IMR-90 (cell line): ENCODE measurements at regions not wholly inside any gene's neighbourhood (a gene's known extent, or its start where the extent isn't known, plus 50 kb on each side); places are given as distances from the start of the nearest gene placed in this dataset.

Experiments
- ATAC-seq: fragments of 200-7000 bp; cut with Tn5 transposase; 2 replicates; pipeline ENCODE4 v1.9.1; 2020; ENCODE audit warnings: low read depth, mild to moderate bottlenecking, moderate library complexity
- BruUV-seq: library from RNA; stranded (reverse); fragments of 400-500 nt; replicated peaks from 2 replicates; lab custom pipeline; 2021; lab: Mats Ljungman, UMichigan
- CTCF ChIA-PET: fragments of 300-600 bp; formaldehyde crosslinking; extraction: SDS; loops from one replicate; lab custom pipeline; 2021; ENCODE audit warnings: antibody characterized with exemption; lab: Yijun Ruan, JAX
- POLR2A ChIA-PET: fragments of 300-600 bp; sonication (Branson Sonifier 250); formaldehyde crosslinking; loops from one replicate; lab custom pipeline; 2022; ENCODE audit warnings: antibody characterized with exemption; ENCODE audit not compliant: unreplicated experiment; lab: Charles Lee
- DNase-seq: peaks from one replicate; pipeline ENCODE4 v3.0.0; 2013
- H2AFZ ChIP-seq: replicated peaks from 2 replicates; pipeline ENCODE3; 2013; ENCODE audit warnings: low read length, mild to moderate bottlenecking; ENCODE audit not compliant: poor library complexity
- H2AK5ac ChIP-seq: 2 replicates; pipeline ENCODE4 v1.6.1; 2013; ENCODE audit warnings: low read depth, low read length, inconsistent platforms
- H2AK9ac ChIP-seq: replicated peaks from 2 replicates; pipeline ENCODE3; 2013; ENCODE audit warnings: mild to moderate bottlenecking, low read depth, low read length, moderate library complexity; ENCODE audit not compliant: poor library complexity
- H2BK120ac ChIP-seq: 2 replicates; pipeline ENCODE4 v1.6.1; 2013; ENCODE audit warnings: low read depth, low read length, inconsistent platforms
- H2BK15ac ChIP-seq: 3 replicates; pipeline ENCODE4 v1.6.1; 2013; ENCODE audit warnings: low read depth, low read length, inconsistent platforms
- H2BK20ac ChIP-seq: 2 replicates; pipeline ENCODE4 v1.6.1; 2013; ENCODE audit warnings: low read depth, mild to moderate bottlenecking, inconsistent platforms, low read length, moderate library complexity
- H2BK5ac ChIP-seq: 2 replicates; pipeline ENCODE4 v1.6.1; 2013; ENCODE audit warnings: mild to moderate bottlenecking, low read depth, low read length, inconsistent platforms; ENCODE audit not compliant: poor library complexity, severe bottlenecking
- H3K14ac ChIP-seq: replicated peaks from 2 replicates; pipeline ENCODE4 v1.6.1; 2013; ENCODE audit warnings: low read depth, low read length, inconsistent platforms
- H3K18ac ChIP-seq: 2 replicates; pipeline ENCODE4 v1.6.1; 2013; ENCODE audit warnings: low read depth, low read length, control low read depth
- H3K23ac ChIP-seq: 2 replicates; pipeline ENCODE4 v1.6.1; 2013; ENCODE audit warnings: low read depth, low read length, inconsistent platforms
- H3K27ac ChIP-seq: 2 replicates; pipeline ENCODE4 v1.5.1; 2013; ENCODE audit warnings: mild to moderate bottlenecking, control low read depth, low read length; ENCODE audit not compliant: insufficient read depth
- H3K27me3 ChIP-seq: 2 replicates; pipeline ENCODE4 v1.6.1; 2013; ENCODE audit warnings: low read length; ENCODE audit not compliant: control insufficient read depth, insufficient read depth
- H3K36me3 ChIP-seq: 2 replicates; pipeline ENCODE4 v1.6.1; 2013; ENCODE audit warnings: low read length, mixed read lengths; ENCODE audit not compliant: control insufficient read depth, insufficient read depth
- H3K4ac ChIP-seq: 2 replicates; pipeline ENCODE4 v1.6.1; 2013; ENCODE audit warnings: low read depth, low read length, inconsistent platforms
- H3K4me1 ChIP-seq: 2 replicates; pipeline ENCODE4 v1.6.1; 2013; ENCODE audit warnings: low read length, mixed read lengths; ENCODE audit not compliant: control insufficient read depth, insufficient read depth
- H3K4me2 ChIP-seq: 2 replicates; pipeline ENCODE4 v1.6.1; 2013; ENCODE audit warnings: low read depth, mild to moderate bottlenecking, control low read depth, low read length, moderate library complexity
- H3K4me3 ChIP-seq: 2 replicates; pipeline ENCODE4 v1.5.1; 2013; ENCODE audit warnings: low read depth, mild to moderate bottlenecking, control low read depth, low read length, moderate library complexity; ENCODE audit not compliant: insufficient read depth
- H3K56ac ChIP-seq: 2 replicates; pipeline ENCODE4 v1.6.1; 2013; ENCODE audit warnings: low read length, inconsistent platforms; ENCODE audit not compliant: insufficient read depth; ENCODE audit errors: extremely low read depth
- H3K79me1 ChIP-seq, 2 experiments: 2 replicates each; pipeline ENCODE4 v1.6.1; 2013; ENCODE audit warnings: low read length in 2 of 2, inconsistent platforms in 1 of 2, low read depth in 1 of 2
- H3K9ac ChIP-seq: 2 replicates; pipeline ENCODE4 v1.6.1; 2013; ENCODE audit warnings: low read depth, low read length, control low read depth
- H3K9me1 ChIP-seq: 2 replicates; pipeline ENCODE4 v1.6.1; 2013; ENCODE audit warnings: low read length, inconsistent platforms; ENCODE audit not compliant: insufficient read depth
- H3K9me3 ChIP-seq: 2 replicates; pipeline ENCODE4 v1.6.1; 2013; ENCODE audit warnings: low read length; ENCODE audit not compliant: control insufficient read depth, insufficient read depth
- H4K20me1 ChIP-seq: 2 replicates; pipeline ENCODE4 v1.6.1; 2013; ENCODE audit warnings: low read length, inconsistent platforms; ENCODE audit not compliant: insufficient read depth
- H4K5ac ChIP-seq: 2 replicates; pipeline ENCODE4 v1.6.1; 2013; ENCODE audit warnings: mild to moderate bottlenecking, low read depth, low read length, control low read depth
- H4K8ac ChIP-seq, 2 experiments: 2 replicates each; pipeline ENCODE4 v1.6.1; 2013; ENCODE audit warnings: low read depth in 2 of 2, low read length in 2 of 2, control low read depth in 1 of 2, inconsistent platforms in 1 of 2
- H4K91ac ChIP-seq: 2 replicates; pipeline ENCODE4 v1.6.1; 2013; ENCODE audit warnings: low read depth, low read length, inconsistent platforms; ENCODE audit not compliant: insufficient read depth
- CHD1 ChIP-seq: IDR thresholded peaks from 2 replicates; pipeline ENCODE4 v1.6.1; 2012; ENCODE audit warnings: low read depth, low read length, improper control_type of control experiment
- CTCF ChIP-seq: conservative IDR thresholded peaks from 2 replicates; pipeline ENCODE4 v1.5.1; 2012; ENCODE audit warnings: mild to moderate bottlenecking, low read depth, low read length, improper control_type of control experiment
- ELK1 ChIP-seq: fragments of 150-350 bp; IDR thresholded peaks from 2 replicates; pipeline ENCODE4 v1.6.1; 2016; ENCODE audit warnings: low read depth, mild to moderate bottlenecking, low read length, moderate library complexity, borderline replicate concordance
- FOS ChIP-seq: fragments of 150-350 bp; IDR thresholded peaks from 2 replicates; pipeline ENCODE4 v1.6.1; 2016; ENCODE audit warnings: low read depth, low read length
- MAFK ChIP-seq: IDR thresholded peaks from 2 replicates; pipeline ENCODE4 v1.6.1; 2012; ENCODE audit warnings: low read depth, low read length, improper control_type of control experiment
- MAZ ChIP-seq: IDR thresholded peaks from 2 replicates; pipeline ENCODE4 v1.6.1; 2012; ENCODE audit warnings: low read depth, mild to moderate bottlenecking, low read length, improper control_type of control experiment, moderate library complexity, borderline replicate concordance
- MXI1 ChIP-seq: IDR thresholded peaks from 2 replicates; pipeline ENCODE4 v1.6.1; 2012; ENCODE audit warnings: low read depth, mild to moderate bottlenecking, low read length, moderate library complexity, borderline replicate concordance
- NFE2L2 ChIP-seq: fragments of 150-350 bp; IDR thresholded peaks from 2 replicates; pipeline ENCODE4 v1.6.1; 2016; ENCODE audit warnings: low read depth, mild to moderate bottlenecking, low read length
- POLR2A ChIP-seq: IDR thresholded peaks from 2 replicates; pipeline ENCODE4 v1.6.1; 2012; ENCODE audit warnings: mild to moderate bottlenecking, low read depth, low read length
- RCOR1 ChIP-seq: IDR thresholded peaks from 2 replicates; pipeline ENCODE4 v1.6.1; 2012; ENCODE audit warnings: mild to moderate bottlenecking, low read length, improper control_type of control experiment; ENCODE audit not compliant: insufficient replicate concordance
- SMC3 ChIP-seq: fragments of 150-350 bp; IDR thresholded peaks from 2 replicates; pipeline ENCODE4 v1.6.1; 2016; ENCODE audit warnings: low read depth, mild to moderate bottlenecking, antibody characterized with exemption, low read length, moderate library complexity
- WGBS, 2 experiments: methylation state at CpG; one replicate each; pipeline versions ENCODE4 v1.1.5 to v1.1.7; 2013; ENCODE audit warnings: missing lambda C conversion rate in 2 of 2; ENCODE audit not compliant: insufficient read length in 1 of 2; ENCODE audit errors: extremely low coverage in 2 of 2; 5-methylcytosine and 5-hydroxymethylcytosine counted together
- dilution Hi-C: fragments of 300-500 bp; cut with HindIII; formaldehyde crosslinking; loops from one replicate; pipeline ENCODE4 v1.14.3; 2018; ENCODE audit warnings: low sequenced_read_pairs; ENCODE audit not compliant: unreplicated experiment
- in situ Hi-C: fragments of 300-500 bp; cut with MboI; formaldehyde crosslinking; loops from 3 replicates; pipeline ENCODE4 v1.14.3; 2019; ENCODE audit warnings: low sequenced_read_pairs, inconsistent platforms, mixed read lengths
- intact Hi-C: fragments of 100-400 bp; cut with micrococcal nuclease; formaldehyde crosslinking; loops from 2 replicates; pipeline ENCODE4 v1.10.0; 2022
- TF ChIP-seq, protein P1 (sequence below): fragments of 150-350 bp; IDR thresholded peaks from 2 replicates; pipeline ENCODE4 v1.6.1; 2017; ENCODE audit warnings: mild to moderate bottlenecking, antibody characterized with exemption, low read length, low read depth

GRCh38 chr11:121716060-121716459, 263.3 kb upstream of the SORL1-AS1 start:
- Histone ChIP-seq H3K9me3 (no peaks in the 10 kb centered on the region), H2BK20ac (no peak overlapping the region), H3K9ac (no peak overlapping the region), H3K14ac (no peak overlapping the region), H2AFZ (no peak overlapping the region), H3K79me1 (no peaks in the 10 kb centered on the region), H2BK15ac (no peak overlapping the region), H2AK9ac (no peak overlapping the region), H4K91ac (no peak overlapping the region), H3K4me2 (no peak overlapping the region), H3K56ac (no peak overlapping the region), H2BK120ac (no peak overlapping the region), H3K4me1 (peaks cover 2% of the 10 kb centered on the region), H3K4me3 (no peak overlapping the region), H3K18ac (no peak overlapping the region), H4K20me1 (no peaks in the 10 kb centered on the region), H3K4ac (no peak overlapping the region), H2AK5ac (no peak overlapping the region), H4K5ac (no peak overlapping the region), H2BK5ac (no peak overlapping the region), H4K8ac (no peak overlapping the region), H3K23ac (no peak overlapping the region), H3K36me3 (no peaks in the 10 kb centered on the region), H3K27ac (no peak overlapping the region), H3K9me1 (no peaks in the 10 kb centered on the region), H3K27me3 (no peaks in the 10 kb centered on the region)
- POLR2A ChIA-PET: no interaction called here
- in situ Hi-C loops (no loop called here), intact Hi-C loops (no loop called here), dilution Hi-C loops (no loop called here)
- TF ChIP-seq RCOR1: peak; percentile 29
- TF ChIP-seq MXI1: no peak
- peak; percentile 70 for TF ChIP-seq FOS
- no peak for TF ChIP-seq POLR2A
- no peak for TF ChIP-seq SMC3
- TF ChIP-seq, protein P1, sequence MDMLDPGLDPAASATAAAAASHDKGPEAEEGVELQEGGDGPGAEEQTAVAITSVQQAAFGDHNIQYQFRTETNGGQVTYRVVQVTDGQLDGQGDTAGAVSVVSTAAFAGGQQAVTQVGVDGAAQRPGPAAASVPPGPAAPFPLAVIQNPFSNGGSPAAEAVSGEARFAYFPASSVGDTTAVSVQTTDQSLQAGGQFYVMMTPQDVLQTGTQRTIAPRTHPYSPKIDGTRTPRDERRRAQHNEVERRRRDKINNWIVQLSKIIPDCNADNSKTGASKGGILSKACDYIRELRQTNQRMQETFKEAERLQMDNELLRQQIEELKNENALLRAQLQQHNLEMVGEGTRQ: no peak
- TF ChIP-seq CHD1: no peak
- TF ChIP-seq MAZ: no peak
- TF ChIP-seq NFE2L2: no peak
- no peak for TF ChIP-seq MAFK
- no peak for TF ChIP-seq CTCF
- TF ChIP-seq ELK1: no peak
- no TSS peak for BruUV-seq
- CTCF ChIA-PET: interaction anchor here (0.5 to 0.9 kb wide), 2 partner anchors 15 to 328 kb away, joined by 3 read pairs; no protein-coding TSS in a partner anchor
- 83% methylated on average over 2 of the region's 4 CpGs; no CpG with 5 or more reads in 1 of the 2 experiments for WGBS, 2 experiments
- ATAC-seq (peak; percentile 75), DNase-seq (peak; percentile 85)
